Thyroid gland (tissue), 4 donors: ENCODE measurements at regions not wholly inside any gene's neighbourhood (a gene's known extent, or its start where the extent isn't known, plus 50 kb on each side); places are given as distances from the start of the nearest gene placed in this dataset.

ENCODE experiments used
- POLR2A ChIP-seq, 2 donors: fragments of 450-650 bp; IDR thresholded peaks; one replicate each; pipeline ENCODE4 v1.6.1; 2017; ENCODE audit warnings: antibody characterized with exemption in 2 of 2, mild to moderate bottlenecking in 2 of 2, moderate library complexity in 1 of 2
- TF ChIP-seq, protein P1 (sequence below), 6 experiments: fragments of 200-600 bp in 3 of 6; fragments of 450-650 bp in 3 of 6; sonication (generic) in 3 of 6; IDR thresholded peaks; one replicate each; pipeline ENCODE4 v1.5.1; 2016 to 2019; ENCODE audit warnings: antibody characterized with exemption in 6 of 6, mild to moderate bottlenecking in 2 of 6, inconsistent platforms in 1 of 6, moderate library complexity in 1 of 6

DNA sequence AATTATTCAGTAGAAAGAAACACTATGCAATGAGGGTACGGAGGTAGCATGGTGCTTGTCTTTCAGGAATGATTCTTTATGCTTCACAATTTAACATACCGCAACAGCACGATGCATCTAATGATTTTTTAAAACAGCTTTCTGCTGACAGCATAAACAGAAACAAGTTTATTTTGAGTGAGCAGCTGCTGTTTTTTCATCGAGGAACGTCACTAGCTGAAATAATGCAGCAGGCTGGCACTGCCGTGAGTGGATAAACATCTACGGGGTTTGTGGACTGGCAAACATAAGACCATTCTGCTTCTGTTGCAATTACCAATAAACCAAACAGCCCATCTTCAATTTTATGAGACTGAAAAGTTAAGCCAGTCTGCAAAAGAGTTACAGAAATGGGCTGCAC, 871.8 kb downstream of the RPS29 start:
- TF ChIP-seq, protein P1, sequence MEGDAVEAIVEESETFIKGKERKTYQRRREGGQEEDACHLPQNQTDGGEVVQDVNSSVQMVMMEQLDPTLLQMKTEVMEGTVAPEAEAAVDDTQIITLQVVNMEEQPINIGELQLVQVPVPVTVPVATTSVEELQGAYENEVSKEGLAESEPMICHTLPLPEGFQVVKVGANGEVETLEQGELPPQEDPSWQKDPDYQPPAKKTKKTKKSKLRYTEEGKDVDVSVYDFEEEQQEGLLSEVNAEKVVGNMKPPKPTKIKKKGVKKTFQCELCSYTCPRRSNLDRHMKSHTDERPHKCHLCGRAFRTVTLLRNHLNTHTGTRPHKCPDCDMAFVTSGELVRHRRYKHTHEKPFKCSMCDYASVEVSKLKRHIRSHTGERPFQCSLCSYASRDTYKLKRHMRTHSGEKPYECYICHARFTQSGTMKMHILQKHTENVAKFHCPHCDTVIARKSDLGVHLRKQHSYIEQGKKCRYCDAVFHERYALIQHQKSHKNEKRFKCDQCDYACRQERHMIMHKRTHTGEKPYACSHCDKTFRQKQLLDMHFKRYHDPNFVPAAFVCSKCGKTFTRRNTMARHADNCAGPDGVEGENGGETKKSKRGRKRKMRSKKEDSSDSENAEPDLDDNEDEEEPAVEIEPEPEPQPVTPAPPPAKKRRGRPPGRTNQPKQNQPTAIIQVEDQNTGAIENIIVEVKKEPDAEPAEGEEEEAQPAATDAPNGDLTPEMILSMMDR (IDR thresholded peaks at IDR 0.05): no peak
- TF ChIP-seq POLR2A (IDR thresholded peaks at IDR 0.05): no peak
